ENCODE measurements at regions not wholly inside any gene's neighbourhood (a gene's known extent, or its start where the extent isn't known, plus 50 kb on each side); places are given as distances from the start of the nearest gene placed in this dataset.

- TF ChIP-seq FOXP2 (optimal IDR thresholded peaks at IDR 0.05; ENCODE audit: borderline replicate concordance, extremely low read depth, extremely low read length, insufficient read depth) (peak; percentile 95), POLR2AphosphoS5 (IDR thresholded peaks at IDR 0.05; ENCODE audit: low read depth, low read length) (peak; percentile 47; the same call in 1 of the 2 replicates), TAF1 (IDR thresholded peaks at IDR 0.05; ENCODE audit: borderline replicate concordance, insufficient read depth, low read length) (peak; percentile 40; the same call in 1 of the 2 replicates), SIN3A (IDR thresholded peaks at IDR 0.05; ENCODE audit: borderline replicate concordance, insufficient read depth, low read length) (no peak)
- TF ChIP-seq, protein P1, sequence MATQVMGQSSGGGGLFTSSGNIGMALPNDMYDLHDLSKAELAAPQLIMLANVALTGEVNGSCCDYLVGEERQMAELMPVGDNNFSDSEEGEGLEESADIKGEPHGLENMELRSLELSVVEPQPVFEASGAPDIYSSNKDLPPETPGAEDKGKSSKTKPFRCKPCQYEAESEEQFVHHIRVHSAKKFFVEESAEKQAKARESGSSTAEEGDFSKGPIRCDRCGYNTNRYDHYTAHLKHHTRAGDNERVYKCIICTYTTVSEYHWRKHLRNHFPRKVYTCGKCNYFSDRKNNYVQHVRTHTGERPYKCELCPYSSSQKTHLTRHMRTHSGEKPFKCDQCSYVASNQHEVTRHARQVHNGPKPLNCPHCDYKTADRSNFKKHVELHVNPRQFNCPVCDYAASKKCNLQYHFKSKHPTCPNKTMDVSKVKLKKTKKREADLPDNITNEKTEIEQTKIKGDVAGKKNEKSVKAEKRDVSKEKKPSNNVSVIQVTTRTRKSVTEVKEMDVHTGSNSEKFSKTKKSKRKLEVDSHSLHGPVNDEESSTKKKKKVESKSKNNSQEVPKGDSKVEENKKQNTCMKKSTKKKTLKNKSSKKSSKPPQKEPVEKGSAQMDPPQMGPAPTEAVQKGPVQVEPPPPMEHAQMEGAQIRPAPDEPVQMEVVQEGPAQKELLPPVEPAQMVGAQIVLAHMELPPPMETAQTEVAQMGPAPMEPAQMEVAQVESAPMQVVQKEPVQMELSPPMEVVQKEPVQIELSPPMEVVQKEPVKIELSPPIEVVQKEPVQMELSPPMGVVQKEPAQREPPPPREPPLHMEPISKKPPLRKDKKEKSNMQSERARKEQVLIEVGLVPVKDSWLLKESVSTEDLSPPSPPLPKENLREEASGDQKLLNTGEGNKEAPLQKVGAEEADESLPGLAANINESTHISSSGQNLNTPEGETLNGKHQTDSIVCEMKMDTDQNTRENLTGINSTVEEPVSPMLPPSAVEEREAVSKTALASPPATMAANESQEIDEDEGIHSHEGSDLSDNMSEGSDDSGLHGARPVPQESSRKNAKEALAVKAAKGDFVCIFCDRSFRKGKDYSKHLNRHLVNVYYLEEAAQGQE (IDR thresholded peaks at IDR 0.05; ENCODE audit: insufficient read depth in 1 of 2, low read depth in 2 of 2, low read length in 2 of 2): 0 out of 4 replicates have a peak, but pooled peaks of 1 of the 2 experiments have one; percentile 41
Observed at GRCh38 chr9:134502809-134503211, 138.8 kb upstream of the COL5A1 start.

- TF ChIP-seq TAF1 (IDR thresholded peaks at IDR 0.05; ENCODE audit: borderline replicate concordance, insufficient read depth, low read length) (no peak), POLR2AphosphoS5 (IDR thresholded peaks at IDR 0.05; ENCODE audit: low read depth, low read length) (no peak), SIN3A (IDR thresholded peaks at IDR 0.05; ENCODE audit: borderline replicate concordance, insufficient read depth, low read length) (no peak), FOXP2 (optimal IDR thresholded peaks at IDR 0.05; ENCODE audit: borderline replicate concordance, extremely low read depth, extremely low read length, insufficient read depth) (no peak)
- TF ChIP-seq, protein P1 (IDR thresholded peaks at IDR 0.05; ENCODE audit: insufficient read depth in 1 of 2, low read depth in 2 of 2, low read length in 2 of 2): no peak
Observed at GRCh38 chr9:134503301-134504105, 138.1 kb upstream of the COL5A1 start.

DNA sequence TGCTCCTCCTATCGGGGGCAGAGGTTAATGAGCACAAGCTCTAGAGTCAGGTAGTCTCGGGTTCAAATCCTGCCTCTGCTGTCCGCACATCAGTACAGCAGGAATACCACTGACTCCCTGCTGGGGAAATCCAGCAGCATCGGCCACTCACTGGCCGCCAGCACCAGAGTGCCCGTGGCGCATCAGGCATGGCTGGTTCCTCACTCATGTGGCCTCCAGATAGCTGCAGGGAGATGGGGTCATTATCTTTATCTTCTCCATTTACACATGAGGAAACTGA is 137.6 kb upstream of the COL5A1 start:
- no peak for TF ChIP-seq SIN3A (IDR thresholded peaks at IDR 0.05; ENCODE audit: borderline replicate concordance, insufficient read depth, low read length)
- no peak for TF ChIP-seq TAF1 (IDR thresholded peaks at IDR 0.05; ENCODE audit: borderline replicate concordance, insufficient read depth, low read length)
- TF ChIP-seq, protein P1 (IDR thresholded peaks at IDR 0.05; ENCODE audit: insufficient read depth in 1 of 2, low read depth in 2 of 2, low read length in 2 of 2): no peak
- TF ChIP-seq FOXP2 (optimal IDR thresholded peaks at IDR 0.05; ENCODE audit: borderline replicate concordance, extremely low read depth, extremely low read length, insufficient read depth): no peak
- TF ChIP-seq POLR2AphosphoS5 (IDR thresholded peaks at IDR 0.05; ENCODE audit: low read depth, low read length): no peak

DNA sequence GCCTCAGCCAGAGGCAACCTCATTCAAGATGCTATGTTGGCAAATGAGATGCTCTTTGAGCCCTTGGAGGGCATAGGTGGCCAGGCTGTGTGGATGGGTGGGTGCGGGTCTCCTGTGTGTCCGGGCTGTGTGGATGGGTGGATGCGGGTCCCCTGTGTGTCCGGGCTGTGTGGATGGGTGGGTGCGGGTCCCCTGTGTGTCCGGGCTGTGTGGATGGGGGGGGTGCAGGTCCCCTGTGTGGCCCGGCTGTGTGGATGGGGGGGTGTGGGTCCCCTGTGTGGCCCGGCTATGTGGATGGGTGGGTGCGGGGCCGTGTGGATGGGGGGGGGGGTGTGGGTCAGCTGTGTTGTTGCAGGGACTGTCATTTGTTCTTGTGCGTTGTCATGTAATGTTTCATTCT is 136.6 kb upstream of the COL5A1 start:
- TF ChIP-seq FOXP2 (optimal IDR thresholded peaks at IDR 0.05; ENCODE audit: borderline replicate concordance, extremely low read depth, extremely low read length, insufficient read depth) (no peak), POLR2AphosphoS5 (IDR thresholded peaks at IDR 0.05; ENCODE audit: low read depth, low read length) (no peak), TAF1 (IDR thresholded peaks at IDR 0.05; ENCODE audit: borderline replicate concordance, insufficient read depth, low read length) (no peak), SIN3A (IDR thresholded peaks at IDR 0.05; ENCODE audit: borderline replicate concordance, insufficient read depth, low read length) (no peak)
- TF ChIP-seq, protein P1 (IDR thresholded peaks at IDR 0.05; ENCODE audit: insufficient read depth in 1 of 2, low read depth in 2 of 2, low read length in 2 of 2): no peak

Measured in PFSK-1 (cell line).